GM13977 (cell line): ENCODE measurements at regions not wholly inside any gene's neighbourhood (a gene's known extent, or its start where the extent isn't known, plus 50 kb on each side); places are given as distances from the start of the nearest gene placed in this dataset.

Experiments
- DNase-seq: peaks from one replicate; pipeline ENCODE4 v3.0.0; 2012; ENCODE audit warnings: low spot score
- in situ Hi-C: fragments of 300-500 bp; cut with MboI; formaldehyde crosslinking; loops from one replicate; pipeline ENCODE4 v1.12.0; 2022; ENCODE audit warnings: low sequenced_read_pairs, low pct_unique_long_range_greater_than_20kb, mixed read lengths, inconsistent platforms; ENCODE audit not compliant: unreplicated experiment
- TF ChIP-seq, protein P1 (sequence below): IDR thresholded peaks from 2 replicates; pipeline ENCODE4 v1.5.1; 2012; ENCODE audit warnings: mild to moderate bottlenecking, control low read depth; ENCODE audit not compliant: insufficient read depth; ENCODE audit errors: extremely low read depth, missing control alignments

DNA sequence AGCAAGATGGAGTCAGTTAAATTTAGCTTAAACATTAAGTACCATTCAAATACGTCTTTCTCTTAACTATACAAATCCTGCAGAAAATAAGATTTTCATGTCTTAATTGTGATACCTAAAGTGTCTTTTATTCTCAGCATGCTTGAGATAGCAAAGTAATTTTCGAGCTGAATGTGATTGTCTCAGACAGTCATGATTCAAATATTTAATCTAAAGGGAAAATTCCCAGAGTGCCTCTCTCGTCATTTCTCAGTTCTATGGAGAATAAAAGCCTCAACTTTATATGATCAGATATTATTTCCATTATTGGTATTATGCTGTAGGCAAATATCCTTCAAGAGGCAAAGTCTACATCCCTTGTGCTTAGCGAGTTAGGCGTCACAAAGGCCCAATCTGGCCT lies 589.9 kb downstream of the TAFA4 start:
- no peak for DNase-seq
- in situ Hi-C loops, result no loop called here
- TF ChIP-seq, protein P1, sequence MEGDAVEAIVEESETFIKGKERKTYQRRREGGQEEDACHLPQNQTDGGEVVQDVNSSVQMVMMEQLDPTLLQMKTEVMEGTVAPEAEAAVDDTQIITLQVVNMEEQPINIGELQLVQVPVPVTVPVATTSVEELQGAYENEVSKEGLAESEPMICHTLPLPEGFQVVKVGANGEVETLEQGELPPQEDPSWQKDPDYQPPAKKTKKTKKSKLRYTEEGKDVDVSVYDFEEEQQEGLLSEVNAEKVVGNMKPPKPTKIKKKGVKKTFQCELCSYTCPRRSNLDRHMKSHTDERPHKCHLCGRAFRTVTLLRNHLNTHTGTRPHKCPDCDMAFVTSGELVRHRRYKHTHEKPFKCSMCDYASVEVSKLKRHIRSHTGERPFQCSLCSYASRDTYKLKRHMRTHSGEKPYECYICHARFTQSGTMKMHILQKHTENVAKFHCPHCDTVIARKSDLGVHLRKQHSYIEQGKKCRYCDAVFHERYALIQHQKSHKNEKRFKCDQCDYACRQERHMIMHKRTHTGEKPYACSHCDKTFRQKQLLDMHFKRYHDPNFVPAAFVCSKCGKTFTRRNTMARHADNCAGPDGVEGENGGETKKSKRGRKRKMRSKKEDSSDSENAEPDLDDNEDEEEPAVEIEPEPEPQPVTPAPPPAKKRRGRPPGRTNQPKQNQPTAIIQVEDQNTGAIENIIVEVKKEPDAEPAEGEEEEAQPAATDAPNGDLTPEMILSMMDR, result no peak

DNA sequence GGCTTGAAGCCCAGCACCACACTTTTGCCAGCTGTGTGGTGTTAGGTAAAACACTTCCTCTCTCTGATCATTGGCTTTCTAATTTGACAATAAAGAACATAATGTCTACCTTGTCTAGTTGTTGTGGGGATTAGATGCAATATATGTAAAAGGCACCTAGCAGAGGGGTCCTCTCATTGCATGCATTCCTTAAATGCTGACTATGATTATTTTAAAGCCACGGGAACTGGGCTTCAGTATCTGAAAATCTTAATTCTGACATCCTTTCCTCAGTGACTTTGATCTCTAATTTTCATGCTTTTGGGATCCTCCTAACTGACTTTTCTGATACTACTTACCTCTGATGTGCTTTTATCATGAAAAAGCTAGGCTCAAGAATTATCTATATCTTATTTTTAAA lies 596.3 kb downstream of the TAFA4 start:
- TF ChIP-seq, protein P1, result no peak
- no peak for DNase-seq
- in situ Hi-C loops, result no loop called here

DNA sequence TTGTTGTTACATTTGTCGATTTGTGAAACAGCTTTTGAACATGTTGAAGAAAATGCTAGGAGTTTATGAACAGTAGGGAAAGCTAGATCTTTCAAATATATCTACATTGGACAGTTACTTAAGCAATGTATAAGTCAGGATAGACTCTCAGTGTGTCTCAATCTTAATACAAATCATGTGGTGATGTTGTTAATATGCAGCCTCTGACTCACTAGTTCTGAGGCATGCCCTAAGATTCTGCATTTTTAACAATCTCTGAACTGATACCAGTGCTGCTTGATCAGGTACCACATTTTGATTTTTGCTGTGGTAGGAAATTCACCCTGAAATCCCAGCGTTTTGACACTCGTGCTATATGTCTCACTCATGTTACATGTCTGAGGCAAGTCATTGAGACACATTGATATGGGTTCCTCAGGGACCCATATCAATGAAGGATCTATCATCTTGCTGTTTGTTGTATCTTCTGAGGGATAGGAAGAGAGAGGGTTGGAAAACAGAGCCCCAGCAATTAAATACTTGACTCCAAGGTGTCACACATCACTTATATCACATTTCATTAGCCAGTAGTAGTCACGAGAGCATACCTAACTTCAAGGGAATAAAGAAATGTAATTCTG lies 597.9 kb downstream of the TAFA4 start:
- in situ Hi-C loops, result no loop called here
- TF ChIP-seq, protein P1, result no peak
- no peak for DNase-seq

DNA sequence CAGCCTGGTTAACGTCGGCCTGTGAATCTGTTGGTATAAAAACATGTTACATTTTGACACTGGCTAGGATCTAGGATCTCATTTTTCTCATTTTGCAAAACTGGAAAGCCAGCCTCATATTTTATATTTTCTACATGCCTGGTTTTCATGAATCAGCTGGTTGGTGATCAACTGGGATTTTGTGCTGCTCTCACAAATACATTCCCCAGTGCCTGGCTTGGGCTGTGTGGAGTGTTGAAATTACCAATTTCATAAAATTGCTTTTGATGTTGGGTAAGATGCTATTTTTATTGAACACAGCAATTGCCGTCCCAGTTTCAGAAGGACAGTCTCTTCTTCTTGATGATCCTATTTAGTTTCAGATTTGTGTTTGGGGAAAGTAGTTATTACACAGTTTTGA lies 604.3 kb downstream of the TAFA4 start:
- in situ Hi-C loops, result no loop called here
- no peak for DNase-seq
- TF ChIP-seq, protein P1, result no peak

DNA sequence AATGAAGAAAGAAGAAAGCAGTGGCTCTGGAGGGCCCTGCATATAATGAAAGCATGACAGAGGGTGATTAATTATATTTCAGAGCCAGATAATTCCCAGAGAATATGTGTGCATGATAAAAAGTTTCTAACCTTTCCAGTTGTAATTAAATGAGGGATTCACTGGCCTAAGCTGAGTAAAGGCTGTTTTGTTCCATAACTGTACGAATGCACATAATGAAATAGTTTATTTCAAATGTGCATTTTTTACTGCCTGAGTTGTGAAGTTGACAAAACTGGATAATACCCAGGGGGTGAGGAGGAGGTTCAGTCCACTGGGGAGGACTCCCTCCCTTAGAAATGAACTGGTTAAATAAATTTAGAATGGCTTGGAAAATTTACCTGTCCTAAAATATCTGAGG lies 616.4 kb downstream of the TAFA4 start:
- DNase-seq, result no peak
- TF ChIP-seq, protein P1, result no peak
- in situ Hi-C loops, result no loop called here

DNA sequence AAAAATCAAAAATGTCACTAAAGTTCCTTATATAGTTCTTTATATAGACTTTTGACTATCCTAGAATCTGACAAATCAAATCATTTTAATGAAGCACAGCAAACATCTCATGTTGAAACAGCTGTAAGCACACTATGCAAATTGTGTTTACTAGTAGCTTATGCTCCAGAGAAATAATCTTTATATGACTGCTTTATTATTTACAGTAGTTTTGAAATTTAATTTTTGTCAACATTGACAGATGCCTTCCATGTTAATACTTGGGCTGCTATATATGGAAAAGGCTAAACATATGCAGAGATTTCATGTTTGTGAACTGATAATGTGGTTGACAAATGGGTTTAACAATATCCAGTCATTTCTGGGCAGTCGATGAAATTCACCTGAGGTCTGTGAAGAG lies 616.8 kb downstream of the TAFA4 start:
- in situ Hi-C loops, result no loop called here
- no peak for DNase-seq
- TF ChIP-seq, protein P1, result no peak

DNA sequence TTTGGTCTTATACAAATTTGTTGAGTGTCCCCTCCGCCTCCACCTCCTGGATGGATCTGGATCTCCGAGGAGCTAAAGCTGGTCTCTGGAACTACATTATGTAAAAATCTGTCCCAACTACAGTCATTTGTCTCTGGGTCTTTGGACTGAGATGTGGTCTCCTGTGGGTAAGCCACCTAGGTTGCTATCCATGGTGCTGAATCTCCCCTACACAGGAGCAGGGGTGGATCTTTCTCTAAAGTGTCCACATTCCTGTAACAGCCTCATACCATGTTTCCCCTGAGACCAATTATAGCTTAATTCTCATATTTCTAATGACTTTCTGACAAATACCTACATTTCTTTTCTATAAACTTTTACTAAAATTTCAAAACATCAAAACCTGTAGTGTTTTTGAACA lies 625.8 kb downstream of the TAFA4 start:
- in situ Hi-C loops, result no loop called here
- TF ChIP-seq, protein P1, result no peak
- peak; percentile 5 for DNase-seq
